Colonic mucosa (tissue), 4 donors: ENCODE measurements at regions not wholly inside any gene's neighbourhood (a gene's known extent, or its start where the extent isn't known, plus 50 kb on each side); places are given as distances from the start of the nearest gene placed in this dataset.
"Not testable (repeated sequence)": the region's sequence is repeated elsewhere in the genome, so short reads cannot be mapped to it uniquely, and the experiment has no call there.

ENCODE experiments used
- DNase-seq: peaks from one replicate; pipeline ENCODE4 v3.0.0-alpha.2; 2020
- H3K27ac ChIP-seq: fragments of 200-600 bp; one replicate; pipeline ENCODE4 v1.8.0; 2021
- H3K27me3 ChIP-seq: fragments of 200-600 bp; one replicate; pipeline ENCODE4 v1.8.0; 2021
- H3K36me3 ChIP-seq: fragments of 200-600 bp; one replicate; pipeline ENCODE4 v1.8.0; 2021
- H3K4me1 ChIP-seq: fragments of 200-600 bp; one replicate; pipeline ENCODE4 v1.8.0; 2021; ENCODE audit warnings: mild to moderate bottlenecking
- H3K4me3 ChIP-seq: fragments of 200-600 bp; one replicate; pipeline ENCODE4 v1.8.0; 2021
- H3K9ac ChIP-seq, 2 donors: one replicate each; pipeline ENCODE4 v1.7.0; 2013; ENCODE audit warnings: control low read depth in 2 of 2, low read depth in 2 of 2, low read length in 2 of 2
- H3K9me3 ChIP-seq: fragments of 200-600 bp; one replicate; pipeline ENCODE4 v1.8.0; 2021
- intact Hi-C: fragments of 100-400 bp; cut with DNase I; formaldehyde crosslinking; loops from one replicate; pipeline ENCODE4 v1.14.1; 2022
- TF ChIP-seq, protein P1 (sequence below): fragments of 200-600 bp; IDR thresholded peaks from one replicate; pipeline ENCODE4 v1.8.0; 2022; ENCODE audit warnings: antibody characterized with exemption, mild to moderate bottlenecking
- donor health status: healthy.
- donor health status: DM: no; HTN: no; CAD: no.
- donor health status: DM: no; HTN: no; CAD: no.

DNA sequence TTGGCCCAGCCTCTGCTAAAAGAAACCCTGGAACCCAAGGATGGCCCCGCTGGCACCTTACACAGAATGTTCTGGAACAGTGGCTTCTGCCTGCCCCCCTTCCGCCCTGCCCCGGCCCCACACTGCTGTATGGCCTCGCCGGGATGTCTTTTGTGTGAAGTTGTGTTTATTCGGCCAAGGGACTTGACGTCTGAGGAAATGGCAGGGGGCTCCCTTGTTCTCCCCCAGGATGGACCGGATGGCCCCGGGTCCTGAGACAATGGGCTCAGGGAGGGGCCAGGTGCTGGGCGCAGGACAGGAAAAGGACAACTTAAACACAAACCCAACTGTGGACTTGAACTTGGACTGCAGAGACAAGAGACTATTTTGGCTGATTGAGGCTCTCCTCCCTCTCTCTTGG lies 81.6 kb upstream of the GSE1 start:
- intact Hi-C loops: no loop called here
- Histone ChIP-seq H3K36me3 (no peaks in the 10 kb centered on the region), H3K27me3 (no peaks in the 10 kb centered on the region), H3K9me3 (no peaks in the 10 kb centered on the region), H3K4me3 (no peak overlapping the region), H3K27ac (no peak overlapping the region), H3K4me1 (peaks cover 7% of the 10 kb centered on the region), H3K9ac (no peak overlapping the region)
- DNase-seq: no peak
- TF ChIP-seq, protein P1, sequence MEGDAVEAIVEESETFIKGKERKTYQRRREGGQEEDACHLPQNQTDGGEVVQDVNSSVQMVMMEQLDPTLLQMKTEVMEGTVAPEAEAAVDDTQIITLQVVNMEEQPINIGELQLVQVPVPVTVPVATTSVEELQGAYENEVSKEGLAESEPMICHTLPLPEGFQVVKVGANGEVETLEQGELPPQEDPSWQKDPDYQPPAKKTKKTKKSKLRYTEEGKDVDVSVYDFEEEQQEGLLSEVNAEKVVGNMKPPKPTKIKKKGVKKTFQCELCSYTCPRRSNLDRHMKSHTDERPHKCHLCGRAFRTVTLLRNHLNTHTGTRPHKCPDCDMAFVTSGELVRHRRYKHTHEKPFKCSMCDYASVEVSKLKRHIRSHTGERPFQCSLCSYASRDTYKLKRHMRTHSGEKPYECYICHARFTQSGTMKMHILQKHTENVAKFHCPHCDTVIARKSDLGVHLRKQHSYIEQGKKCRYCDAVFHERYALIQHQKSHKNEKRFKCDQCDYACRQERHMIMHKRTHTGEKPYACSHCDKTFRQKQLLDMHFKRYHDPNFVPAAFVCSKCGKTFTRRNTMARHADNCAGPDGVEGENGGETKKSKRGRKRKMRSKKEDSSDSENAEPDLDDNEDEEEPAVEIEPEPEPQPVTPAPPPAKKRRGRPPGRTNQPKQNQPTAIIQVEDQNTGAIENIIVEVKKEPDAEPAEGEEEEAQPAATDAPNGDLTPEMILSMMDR: no peak

DNA sequence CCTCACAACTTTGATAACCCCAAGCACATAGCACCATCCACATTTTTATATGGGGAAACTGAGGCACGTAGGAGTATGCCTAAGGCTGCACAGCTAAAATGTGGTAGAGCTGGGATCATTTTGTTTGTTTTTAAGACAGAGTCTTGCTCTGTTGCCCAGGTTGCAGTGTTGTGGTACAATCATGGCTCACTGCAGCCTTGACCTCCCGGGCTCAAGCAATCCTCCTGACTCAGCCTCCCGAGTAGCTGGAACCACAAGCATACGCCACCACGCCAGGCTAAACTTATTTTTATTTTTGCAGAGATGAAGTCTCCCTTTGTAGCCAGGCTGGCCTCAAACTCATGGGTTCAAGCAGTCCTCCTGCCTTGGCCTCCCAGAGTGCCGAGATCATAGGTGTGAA lies 81.0 kb upstream of the GSE1 start:
- Histone ChIP-seq H3K27me3 (no peaks in the 10 kb centered on the region), H3K9me3 (no peaks in the 10 kb centered on the region), H3K4me3 (no peak overlapping the region), H3K9ac (no peak overlapping the region), H3K4me1 (peaks cover 7% of the 10 kb centered on the region), H3K36me3 (no peaks in the 10 kb centered on the region), H3K27ac (no peak overlapping the region)
- intact Hi-C loops: no loop called here
- DNase-seq: no peak
- TF ChIP-seq, protein P1: no peak

DNA sequence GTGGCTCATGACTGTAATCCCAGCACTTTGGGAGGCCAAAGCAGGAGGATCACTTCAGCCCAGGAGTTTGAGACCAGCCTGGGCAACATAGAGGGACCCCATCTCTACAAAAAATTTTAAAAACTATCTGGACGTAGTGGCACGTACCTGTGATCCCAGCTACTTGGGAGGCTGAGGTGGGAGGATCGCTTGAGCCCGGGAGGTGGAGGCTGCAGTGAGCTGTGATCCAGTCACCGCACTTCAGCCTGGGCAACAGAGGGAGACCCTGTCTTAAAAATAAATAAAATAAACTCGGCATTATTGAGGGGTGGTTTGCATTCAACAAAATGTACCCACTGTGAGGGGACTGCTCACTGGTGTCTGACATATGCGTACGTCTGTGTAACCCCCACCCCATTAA lies 79.5 kb upstream of the GSE1 start:
- intact Hi-C loops, H3K27me3 ChIP-seq, DNase-seq, H3K9me3 ChIP-seq, H3K36me3 ChIP-seq, H3K4me1 ChIP-seq, H3K4me3 ChIP-seq, H3K27ac ChIP-seq, H3K9ac ChIP-seq: not testable (repeated sequence)

DNA sequence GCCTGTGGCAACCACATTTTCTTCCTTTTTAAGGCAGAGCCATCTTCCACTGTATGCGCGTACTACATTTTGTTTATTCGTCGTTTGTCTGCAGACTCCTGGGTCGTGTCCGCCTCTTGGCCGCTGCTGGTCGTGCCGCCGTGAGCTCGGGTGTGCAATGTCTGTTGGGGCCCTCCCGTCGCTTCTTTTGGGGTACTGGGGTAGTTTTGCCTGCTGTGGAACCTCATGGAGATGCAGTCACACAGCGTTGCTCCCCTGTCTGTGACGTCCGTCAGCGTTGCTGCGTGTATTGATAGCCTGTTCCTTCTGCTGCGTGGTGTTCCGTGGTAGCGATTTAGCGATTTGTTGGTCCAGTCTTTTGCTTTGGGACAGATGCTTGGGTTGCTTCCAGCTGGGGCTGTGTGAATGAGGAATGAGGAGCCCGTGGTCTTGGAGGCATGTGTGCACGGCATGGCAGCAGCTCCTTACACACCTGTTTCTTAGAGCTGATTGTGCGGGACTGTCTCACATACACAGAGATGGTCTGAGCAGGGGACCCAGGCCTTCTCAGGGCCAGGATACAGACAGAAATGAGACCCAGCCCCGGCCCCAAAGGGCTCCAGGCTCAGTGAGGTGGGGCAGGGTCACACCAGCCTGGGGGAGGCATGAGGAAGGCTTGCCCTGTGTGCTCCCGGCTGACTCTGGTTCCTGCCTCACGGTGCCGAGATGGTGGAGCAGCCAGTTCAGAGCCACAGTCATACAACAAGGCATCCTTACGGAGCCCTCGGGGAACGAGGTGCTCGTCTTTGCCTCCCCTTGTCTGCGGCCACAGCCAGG lies 78.4 kb upstream of the GSE1 start:
- Histone ChIP-seq H3K36me3 (no peaks in the 10 kb centered on the region), H3K27ac (peak overlapping the region; percentile 23), H3K9me3 (no peaks in the 10 kb centered on the region), H3K27me3 (no peaks in the 10 kb centered on the region), H3K9ac (peak overlapping the region in 1 of 2 donors; percentile 46), H3K4me1 (peaks cover 7% of the 10 kb centered on the region), H3K4me3 (no peak overlapping the region)
- TF ChIP-seq, protein P1: no peak
- intact Hi-C loops: no loop called here
- DNase-seq: no peak

DNA sequence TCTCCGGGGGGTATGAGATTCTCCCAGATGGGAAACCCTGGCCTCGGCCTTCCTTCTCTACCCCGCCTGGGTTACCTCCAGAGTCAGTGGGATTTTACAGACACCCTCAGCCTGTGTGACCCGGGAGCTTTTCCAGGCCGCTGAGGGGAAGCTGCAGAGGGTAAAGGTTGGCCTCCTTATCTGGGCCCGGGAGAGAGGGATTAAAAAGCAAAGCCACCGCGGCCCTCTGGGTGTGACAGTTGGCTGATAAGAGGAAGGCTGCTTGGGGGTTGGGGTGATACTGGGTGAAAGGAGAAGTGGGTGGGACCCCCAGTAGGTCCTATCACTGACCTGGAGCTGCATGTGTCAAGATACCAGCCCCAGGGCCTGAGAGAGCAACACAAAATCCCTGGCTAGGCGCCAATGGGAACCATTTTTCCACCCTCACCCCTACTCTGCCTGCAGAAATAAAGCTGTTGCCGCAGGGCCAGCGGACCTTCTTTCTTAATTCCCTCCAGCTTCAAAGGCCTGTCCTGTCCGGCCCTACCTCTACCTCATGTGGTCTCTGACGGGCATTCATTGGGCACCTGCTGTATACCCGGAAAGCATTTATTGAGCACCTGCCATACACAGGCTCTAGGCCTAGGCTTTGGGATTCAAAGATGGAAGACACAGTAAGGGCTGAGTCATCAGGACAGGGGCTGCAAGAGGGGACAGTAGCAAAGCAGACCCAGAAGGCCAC lies 77.6 kb upstream of the GSE1 start:
- H3K36me3 ChIP-seq: no peaks in the 10 kb centered on the region
- peak overlapping the region; percentile 41 for H3K27ac ChIP-seq
- peak; percentile 86 for DNase-seq
- peaks cover 7% of the 10 kb centered on the region for H3K4me1 ChIP-seq
- H3K4me3 ChIP-seq: no peak overlapping the region
- no peaks in the 10 kb centered on the region for H3K27me3 ChIP-seq
- peak overlapping the region in 1 of 2 donors; percentile 70 for H3K9ac ChIP-seq
- no peaks in the 10 kb centered on the region for H3K9me3 ChIP-seq
- TF ChIP-seq, protein P1: no peak
- intact Hi-C loops: no loop called here

DNA sequence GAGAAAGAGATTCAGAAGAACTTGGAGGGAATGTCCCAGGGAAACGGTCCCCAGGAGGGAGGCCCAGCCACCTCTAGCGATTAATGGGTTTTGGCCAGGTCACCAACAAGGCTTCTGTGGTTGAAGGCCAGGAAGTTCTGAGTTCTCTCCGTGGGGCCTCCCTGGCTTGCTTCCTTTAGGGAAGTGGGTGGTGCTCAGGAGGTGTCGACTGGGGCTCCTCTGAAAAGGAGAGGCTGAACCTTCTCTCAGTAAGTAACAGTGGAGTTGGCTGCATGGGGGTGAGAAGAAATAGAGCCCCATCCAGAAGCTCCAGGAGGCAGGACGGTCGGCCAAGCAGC lies 77.1 kb upstream of the GSE1 start:
- H3K4me1 ChIP-seq: peaks cover 7% of the 10 kb centered on the region
- no peak for DNase-seq
- H3K36me3 ChIP-seq: no peaks in the 10 kb centered on the region
- H3K4me3 ChIP-seq: no peak overlapping the region
- H3K9ac ChIP-seq: peak overlapping the region; percentile 6 to 70
- TF ChIP-seq, protein P1: no peak
- H3K9me3 ChIP-seq: no peaks in the 10 kb centered on the region
- H3K27ac ChIP-seq: peak overlapping the region; percentile 41
- intact Hi-C loops: no loop called here
- H3K27me3 ChIP-seq: no peaks in the 10 kb centered on the region
